PC-9 (cell line): ENCODE measurements at regions not wholly inside any gene's neighbourhood (a gene's known extent, or its start where the extent isn't known, plus 50 kb on each side); places are given as distances from the start of the nearest gene placed in this dataset.

Experiments
- EZH2 ChIP-seq: fragments of 200-600 bp; sonication (generic); IDR thresholded peaks from 2 replicates; pipeline ENCODE4 v1.8.0; 2017; ENCODE audit warnings: antibody characterized with exemption, low read depth
- TF ChIP-seq, protein P1 (sequence below): fragments of 200-600 bp; sonication (generic); conservative IDR thresholded peaks from 2 replicates; pipeline ENCODE4 v1.6.1; 2017; ENCODE audit warnings: mixed run types, antibody characterized with exemption, mild to moderate bottlenecking, moderate library complexity

DNA sequence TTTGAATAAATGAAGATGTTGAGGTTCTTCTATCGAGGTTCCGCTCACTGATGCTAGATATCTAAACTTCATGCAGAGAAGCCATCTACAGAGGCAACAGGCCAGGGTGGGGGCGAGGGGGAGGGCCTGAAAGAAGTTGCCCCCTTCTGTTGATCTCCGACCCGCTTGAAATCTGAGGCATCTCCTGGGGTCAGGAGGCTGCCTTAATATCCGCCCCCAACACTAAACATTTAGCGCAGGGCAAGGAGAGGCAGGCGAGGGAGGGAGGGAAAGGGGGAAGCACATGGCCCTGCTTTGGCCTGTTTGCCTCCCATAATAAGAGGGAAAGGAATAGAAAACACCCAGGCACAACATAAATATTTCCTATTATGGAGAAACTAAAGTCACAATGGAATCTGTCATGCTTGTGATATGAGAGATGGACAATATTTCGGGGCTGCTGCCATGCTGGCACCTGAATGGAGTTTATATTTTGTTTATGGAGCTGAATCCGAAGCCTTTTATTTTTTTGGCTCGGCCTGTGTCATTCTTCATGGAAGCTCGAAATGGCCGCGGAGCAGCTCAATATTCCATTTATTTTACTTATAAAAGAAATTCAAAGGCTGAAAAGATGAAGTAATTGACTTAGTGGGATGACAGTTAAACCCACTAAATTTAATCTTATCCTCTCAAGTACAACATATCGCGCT, 221.1 kb downstream of the INSIG2 start:
- TF ChIP-seq, protein P1, sequence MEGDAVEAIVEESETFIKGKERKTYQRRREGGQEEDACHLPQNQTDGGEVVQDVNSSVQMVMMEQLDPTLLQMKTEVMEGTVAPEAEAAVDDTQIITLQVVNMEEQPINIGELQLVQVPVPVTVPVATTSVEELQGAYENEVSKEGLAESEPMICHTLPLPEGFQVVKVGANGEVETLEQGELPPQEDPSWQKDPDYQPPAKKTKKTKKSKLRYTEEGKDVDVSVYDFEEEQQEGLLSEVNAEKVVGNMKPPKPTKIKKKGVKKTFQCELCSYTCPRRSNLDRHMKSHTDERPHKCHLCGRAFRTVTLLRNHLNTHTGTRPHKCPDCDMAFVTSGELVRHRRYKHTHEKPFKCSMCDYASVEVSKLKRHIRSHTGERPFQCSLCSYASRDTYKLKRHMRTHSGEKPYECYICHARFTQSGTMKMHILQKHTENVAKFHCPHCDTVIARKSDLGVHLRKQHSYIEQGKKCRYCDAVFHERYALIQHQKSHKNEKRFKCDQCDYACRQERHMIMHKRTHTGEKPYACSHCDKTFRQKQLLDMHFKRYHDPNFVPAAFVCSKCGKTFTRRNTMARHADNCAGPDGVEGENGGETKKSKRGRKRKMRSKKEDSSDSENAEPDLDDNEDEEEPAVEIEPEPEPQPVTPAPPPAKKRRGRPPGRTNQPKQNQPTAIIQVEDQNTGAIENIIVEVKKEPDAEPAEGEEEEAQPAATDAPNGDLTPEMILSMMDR = no peak
- no peak for TF ChIP-seq EZH2
